GM19463 (cell line): ENCODE measurements at regions not wholly inside any gene's neighbourhood (a gene's known extent, or its start where the extent isn't known, plus 50 kb on each side); places are given as distances from the start of the nearest gene placed in this dataset.

Experiments used
- ATAC-seq: cut with Tn5 transposase; IDR thresholded peaks from one replicate; pipeline ENCODE4 v1.9.1; 2021; ENCODE audit warnings: mild to moderate bottlenecking, moderate library complexity; ENCODE audit not compliant: unreplicated experiment

DNA sequence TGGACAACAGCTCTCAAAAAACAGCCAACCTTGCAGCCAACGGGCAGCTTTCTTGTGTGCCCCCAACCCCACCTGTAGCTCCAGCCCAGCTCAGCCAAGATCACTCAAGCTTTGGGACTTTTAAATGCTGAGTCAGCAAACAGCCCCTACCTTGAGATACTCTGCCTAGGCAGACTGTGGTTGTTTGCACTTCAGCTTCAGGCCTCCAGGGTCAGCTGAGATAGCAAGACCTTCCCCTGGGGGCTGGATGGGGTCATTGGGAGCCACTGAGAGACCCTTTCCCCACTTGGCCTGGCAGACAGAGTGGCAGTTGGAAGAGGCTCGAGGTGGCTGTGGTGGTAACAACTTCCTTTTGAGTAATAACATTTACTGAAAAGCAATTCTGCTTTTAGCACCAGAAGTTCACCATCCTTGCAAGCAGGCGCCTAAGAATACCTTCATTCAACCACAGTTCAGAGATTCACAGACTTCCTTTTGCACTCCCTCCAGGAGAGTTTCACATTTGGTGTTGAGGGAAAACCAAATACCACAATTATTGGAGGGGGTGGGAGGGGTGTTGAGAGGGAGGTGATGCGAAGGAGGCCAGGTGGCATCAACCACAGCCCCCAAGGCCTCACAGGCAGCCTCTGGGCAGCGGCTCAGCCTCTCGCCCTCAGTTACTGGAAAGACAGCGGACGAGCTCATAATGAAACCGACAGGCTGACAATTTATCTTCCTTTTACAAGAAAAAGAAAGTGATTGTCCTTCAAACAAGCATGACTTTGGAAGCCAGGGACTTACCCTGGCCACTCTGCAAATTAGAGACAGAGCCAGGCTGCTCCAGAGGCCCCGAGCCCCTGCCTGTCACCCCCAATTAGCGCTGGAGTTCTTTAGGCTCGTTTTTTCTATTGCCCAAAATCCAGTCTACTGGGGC is 148.1 kb downstream of the CEBPB start:
- ATAC-seq = peak; percentile 82

DNA sequence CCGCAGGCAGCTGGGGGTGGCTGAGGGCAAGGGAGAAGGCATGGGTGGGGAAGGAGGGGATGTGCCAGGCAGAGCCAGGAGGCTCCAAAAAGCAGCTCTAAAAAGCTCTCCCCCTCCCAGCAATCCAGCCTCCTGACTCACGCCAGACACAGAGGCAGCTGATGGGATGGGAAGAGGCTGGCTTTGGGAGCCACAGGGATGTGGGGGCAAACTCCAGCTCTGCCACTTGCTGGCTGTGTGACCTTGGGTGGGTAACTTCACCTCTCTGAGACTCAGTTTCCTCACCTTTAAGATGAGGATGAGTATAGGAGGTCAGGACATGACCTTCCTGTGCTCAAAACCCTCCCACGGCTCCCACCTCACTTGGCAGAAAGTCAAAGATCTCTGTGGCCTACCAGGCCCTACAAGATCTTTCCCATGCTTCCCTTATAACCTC is 148.9 kb downstream of the CEBPB start:
- no peak for ATAC-seq

GRCh38 chr20:50340541-50340940 is 149.9 kb downstream of the CEBPB start:
- ATAC-seq = no peak

- ATAC-seq = no peak
These were observed 150.4 kb downstream of the CEBPB start for GRCh38 chr20:50341050-50341449.

DNA sequence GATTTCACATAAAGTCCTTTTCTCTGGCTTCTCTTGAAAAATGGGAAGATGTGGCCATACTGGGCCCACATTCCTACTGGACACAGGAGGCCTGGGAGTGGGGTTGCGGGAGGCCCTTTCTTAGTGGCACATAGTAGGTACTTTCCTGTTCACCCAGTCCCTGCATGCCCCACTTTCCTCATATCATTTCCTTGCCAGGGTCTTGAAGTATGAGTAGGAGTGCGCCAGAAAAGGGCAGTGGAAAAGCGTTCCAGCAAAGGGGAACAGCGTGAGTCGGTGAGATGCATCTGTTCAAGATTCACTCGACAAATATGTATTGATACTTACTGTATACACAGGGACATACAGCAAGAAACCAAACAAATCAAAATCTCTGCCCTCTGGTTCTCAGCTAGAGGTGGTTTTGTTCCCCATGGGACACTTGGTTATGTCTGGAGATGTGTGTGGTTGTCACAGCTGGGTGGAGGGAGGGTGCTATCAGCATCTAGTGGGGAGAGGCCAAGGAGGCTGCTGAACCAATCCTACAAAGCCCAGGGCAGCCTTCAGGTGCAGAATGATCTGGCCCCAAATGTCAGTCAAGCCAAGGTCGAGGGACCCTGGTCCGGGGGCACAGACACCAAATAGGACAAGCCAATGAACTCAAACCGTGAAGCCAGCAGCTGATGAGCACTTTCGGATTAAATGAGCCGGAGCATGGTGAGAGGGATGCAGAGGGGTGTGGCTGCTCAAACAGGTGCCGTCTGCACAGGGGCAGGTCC is 151.4 kb downstream of the CEBPB start:
- ATAC-seq = no peak

- ATAC-seq = no peak
These were observed 152.0 kb downstream of the CEBPB start for GRCh38 chr20:50342638-50343102.

GRCh38 chr20:50343125-50343489 is 152.5 kb downstream of the CEBPB start:
- ATAC-seq = no peak

GRCh38 chr20:50343490-50344179 is 153.0 kb downstream of the CEBPB start:
- ATAC-seq = no peak

DNA sequence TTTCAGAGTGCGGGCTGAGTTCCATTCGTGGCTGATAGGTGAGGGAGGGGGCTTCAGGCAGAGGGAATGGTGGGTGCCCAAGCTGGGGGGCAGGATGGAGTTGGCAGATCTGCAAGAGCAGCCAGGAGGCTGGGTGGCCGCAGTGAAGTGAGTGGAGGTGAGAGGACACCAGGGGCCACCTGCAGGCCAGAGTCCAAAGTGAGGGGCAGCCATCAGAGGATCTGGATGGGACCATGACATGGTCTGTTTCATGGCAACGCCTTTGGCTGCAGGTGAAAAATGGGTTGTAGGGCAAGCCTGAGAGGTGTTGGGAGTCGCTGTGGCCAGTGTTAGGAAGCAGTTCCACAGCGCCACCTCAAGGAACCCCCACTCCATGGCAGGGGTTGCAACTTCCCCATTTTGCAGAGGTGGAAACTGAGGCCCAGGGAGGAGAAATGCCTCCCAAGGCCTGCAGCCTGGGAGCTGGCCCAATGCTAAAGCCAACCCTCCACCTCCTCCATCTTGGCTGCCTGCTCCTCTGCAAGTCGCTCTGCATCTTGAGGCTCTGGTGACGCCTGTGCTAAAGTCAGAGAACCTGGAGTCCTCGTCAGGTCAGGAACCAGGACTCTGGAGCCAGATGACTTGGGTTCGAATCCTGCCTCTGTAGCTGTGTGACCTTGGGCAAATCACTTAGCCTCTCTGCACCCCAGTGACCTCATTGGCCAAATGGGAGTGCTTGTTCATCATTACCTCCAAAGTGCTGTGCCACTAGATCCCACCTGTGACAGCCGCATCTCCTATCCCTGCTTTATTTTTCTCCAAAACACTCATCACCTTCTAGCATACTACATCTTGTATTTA is 153.8 kb downstream of the CEBPB start:
- no peak for ATAC-seq

- ATAC-seq = no peak
These were observed 155.2 kb downstream of the CEBPB start for GRCh38 chr20:50345712-50346373.

DNA sequence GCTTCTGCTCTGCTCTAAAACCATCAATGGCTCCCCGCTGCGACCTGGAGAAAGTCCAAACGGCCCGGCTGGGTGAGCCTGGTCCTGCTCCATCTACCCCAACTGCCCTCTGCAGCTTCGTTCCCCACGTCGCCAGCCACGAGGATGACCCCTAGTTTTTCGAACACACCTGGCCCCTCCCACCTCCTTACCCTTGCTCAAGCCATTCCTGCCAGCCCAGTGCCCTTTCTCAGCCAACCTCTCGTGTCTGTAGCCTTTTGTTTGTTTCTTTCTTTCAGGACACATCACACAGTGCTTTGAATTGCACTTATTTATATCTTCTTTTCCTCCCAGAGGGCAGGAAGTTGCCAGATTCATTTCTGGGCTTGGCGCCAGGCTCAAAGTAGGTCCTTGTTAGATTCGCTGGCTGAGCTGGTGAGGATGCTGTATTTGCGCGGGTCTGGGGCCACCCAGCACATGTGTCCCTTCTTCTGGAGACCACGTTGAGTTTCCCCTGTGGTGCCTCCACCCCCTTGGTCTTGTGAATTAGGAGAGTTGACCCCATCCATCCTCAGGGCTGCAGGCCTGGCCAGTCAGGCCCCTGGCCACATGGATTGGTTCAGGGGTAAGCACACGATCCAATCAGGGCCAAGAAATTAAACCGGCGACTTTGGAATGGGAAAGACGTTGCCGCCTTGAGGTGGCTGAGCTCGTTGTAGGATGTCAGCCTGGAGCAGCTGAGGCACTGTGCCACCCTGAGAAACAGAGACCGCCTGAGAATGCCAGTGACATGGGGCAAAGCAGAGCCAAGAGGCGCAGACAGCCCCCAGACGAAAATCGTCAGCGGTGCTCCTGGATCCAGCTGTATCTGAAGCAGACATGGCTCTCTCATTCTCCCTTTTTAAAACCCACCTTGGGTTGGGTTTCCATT is 156.0 kb downstream of the CEBPB start:
- ATAC-seq = no peak

GRCh38 chr20:50347284-50348063 is 156.8 kb downstream of the CEBPB start:
- ATAC-seq = no peak

GRCh38 chr20:50348096-50348495 is 157.5 kb downstream of the CEBPB start:
- ATAC-seq = no peak

GRCh38 chr20:50350510-50351249 is 159.5 kb upstream of the PTPN1 start:
- ATAC-seq = peak; percentile 46

DNA sequence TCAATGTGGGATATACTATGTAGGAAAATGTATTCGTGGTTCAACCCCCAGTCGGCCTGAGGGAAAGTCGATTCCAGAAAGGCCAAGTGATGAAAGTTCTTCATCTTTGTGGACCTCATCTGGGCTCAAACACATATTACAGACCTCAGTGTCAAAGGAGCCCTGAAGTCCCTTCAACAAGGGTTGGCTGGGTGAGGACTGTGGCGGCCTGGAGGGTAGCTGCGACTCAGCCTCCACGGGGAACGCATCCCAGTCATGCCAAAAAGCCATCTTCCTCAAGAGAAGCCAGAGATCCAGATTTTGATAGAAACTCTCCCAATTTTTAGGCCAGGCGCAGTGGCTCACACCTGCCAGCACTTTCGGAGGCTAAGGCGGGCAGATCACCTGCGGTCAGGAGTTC is 158.6 kb upstream of the PTPN1 start:
- ATAC-seq = no peak

GRCh38 chr20:50353289-50353961 is 156.8 kb upstream of the PTPN1 start:
- ATAC-seq = no peak
